ENCODE measurements at regions not wholly inside any gene's neighbourhood (a gene's known extent, or its start where the extent isn't known, plus 50 kb on each side); places are given as distances from the start of the nearest gene placed in this dataset.

- TF ChIP-seq TCF7L2 (IDR thresholded peaks at IDR 0.05; ENCODE audit: low read depth, low read length): no peak
- no peak for TF ChIP-seq POLR2AphosphoS5 (IDR thresholded peaks at IDR 0.05; ENCODE audit: low read depth, low read length)
- no peak for TF ChIP-seq CTCF (IDR thresholded peaks at IDR 0.05)
- no peak for TF ChIP-seq REST (IDR thresholded peaks at IDR 0.05; ENCODE audit: insufficient read depth in 1 of 2, low read depth in 2 of 2, low read length in 1 of 2)
These were observed 1513.6 kb upstream of the SEL1L start for GRCh38 chr14:83047059-83047830.
